ENCODE measurements at regions not wholly inside any gene's neighbourhood (a gene's known extent, or its start where the extent isn't known, plus 50 kb on each side); places are given as distances from the start of the nearest gene placed in this dataset.
"Not testable (repeated sequence)": the region's sequence is repeated elsewhere in the genome, so short reads cannot be mapped to it uniquely, and the experiment has no call there.

GRCh38 chr3:105285653-105286241, 81.0 kb upstream of the ALCAM start:
- Histone ChIP-seq H3K9me3 (ENCODE audit: control insufficient read depth in 4 of 4, insufficient read depth in 3 of 4, low read length in 3 of 4) (no peaks in the 10 kb centered on the region), H3K27me3 (ENCODE audit: control insufficient read depth in 3 of 3, insufficient read depth in 3 of 3, low read length in 2 of 3) (no peaks in the 10 kb centered on the region), H3K9ac (ENCODE audit: insufficient read depth in 1 of 2, low read length in 2 of 2) (no peak overlapping the region), H3K27ac (ENCODE audit: low read depth in 1 of 2, low read length in 1 of 2) (no peak overlapping the region), H3K4me3 (no peak overlapping the region), H3K4me1 (ENCODE audit: control insufficient read depth in 5 of 5, insufficient read depth in 5 of 5, low read length in 5 of 5) (no peaks in the 10 kb centered on the region), H3K36me3 (ENCODE audit: control insufficient read depth in 4 of 4, insufficient read depth in 4 of 4, low read length in 4 of 4) (no peaks in the 10 kb centered on the region)
- no peak for DNase-seq
- TF ChIP-seq CTCF (IDR thresholded peaks at IDR 0.05; ENCODE audit: control extremely low read depth, extremely low read depth) = no peak
- ATAC-seq (ENCODE audit: insufficient read depth, low FRiP score) = no peak
- 88 to 93% methylated on average over 1 of the region's 1 CpG for WGBS, 2 donors

- no peak overlapping the region for H3K9ac ChIP-seq (ENCODE audit: insufficient read depth in 1 of 2, low read length in 2 of 2)
- H3K4me1 ChIP-seq (ENCODE audit: control insufficient read depth in 5 of 5, insufficient read depth in 5 of 5, low read length in 5 of 5) = no peaks in the 10 kb centered on the region
- H3K27ac ChIP-seq (ENCODE audit: low read depth in 1 of 2, low read length in 1 of 2) = no peak overlapping the region
- H3K4me3 ChIP-seq = no peak overlapping the region
- DNase-seq (no peak), ATAC-seq (ENCODE audit: insufficient read depth, low FRiP score) (no peak)
- no peak for TF ChIP-seq CTCF (IDR thresholded peaks at IDR 0.05; ENCODE audit: control extremely low read depth, extremely low read depth)
- WGBS, 2 donors = 80 to 86% methylated on average over 1 of the region's 1 CpG
- no peaks in the 10 kb centered on the region for H3K36me3 ChIP-seq (ENCODE audit: control insufficient read depth in 4 of 4, insufficient read depth in 4 of 4, low read length in 4 of 4)
- no peaks in the 10 kb centered on the region for H3K9me3 ChIP-seq (ENCODE audit: control insufficient read depth in 4 of 4, insufficient read depth in 3 of 4, low read length in 3 of 4)
- no peaks in the 10 kb centered on the region for H3K27me3 ChIP-seq (ENCODE audit: control insufficient read depth in 3 of 3, insufficient read depth in 3 of 3, low read length in 2 of 3)
Observed at GRCh38 chr3:105293441-105293840, 73.3 kb upstream of the ALCAM start.

GRCh38 chr3:105296182-105296822, 70.4 kb upstream of the ALCAM start:
- not testable (repeated sequence) for H3K27ac ChIP-seq (ENCODE audit: low read depth in 1 of 2, low read length in 1 of 2); H3K9me3 ChIP-seq (ENCODE audit: control insufficient read depth in 4 of 4, insufficient read depth in 3 of 4, low read length in 3 of 4); H3K36me3 ChIP-seq (ENCODE audit: control insufficient read depth in 4 of 4, insufficient read depth in 4 of 4, low read length in 4 of 4); ATAC-seq (ENCODE audit: insufficient read depth, low FRiP score); H3K4me1 ChIP-seq (ENCODE audit: control insufficient read depth in 5 of 5, insufficient read depth in 5 of 5, low read length in 5 of 5); DNase-seq; H3K4me3 ChIP-seq; H3K9ac ChIP-seq (ENCODE audit: insufficient read depth in 1 of 2, low read length in 2 of 2); H3K27me3 ChIP-seq (ENCODE audit: control insufficient read depth in 3 of 3, insufficient read depth in 3 of 3, low read length in 2 of 3)
- 87 to 93% methylated on average over 22 to 28 of the region's 28 CpGs for WGBS, 2 donors

GRCh38 chr3:105304487-105304886, 62.2 kb upstream of the ALCAM start:
- DNase-seq = no peak
- no peak for TF ChIP-seq CTCF (IDR thresholded peaks at IDR 0.05; ENCODE audit: control extremely low read depth, extremely low read depth)
- Histone ChIP-seq H3K4me3 (no peak overlapping the region), H3K9me3 (ENCODE audit: control insufficient read depth in 4 of 4, insufficient read depth in 3 of 4, low read length in 3 of 4) (peaks cover 0 to 4% (median 1%) of the 10 kb centered on the region in 4 donors), H3K27me3 (ENCODE audit: control insufficient read depth in 3 of 3, insufficient read depth in 3 of 3, low read length in 2 of 3) (no peaks in the 10 kb centered on the region), H3K4me1 (ENCODE audit: control insufficient read depth in 5 of 5, insufficient read depth in 5 of 5, low read length in 5 of 5) (no peaks in the 10 kb centered on the region), H3K36me3 (ENCODE audit: control insufficient read depth in 4 of 4, insufficient read depth in 4 of 4, low read length in 4 of 4) (no peaks in the 10 kb centered on the region), H3K9ac (ENCODE audit: insufficient read depth in 1 of 2, low read length in 2 of 2) (no peak overlapping the region), H3K27ac (ENCODE audit: low read depth in 1 of 2, low read length in 1 of 2) (no peak overlapping the region)
- no peak for ATAC-seq (ENCODE audit: insufficient read depth, low FRiP score)
- 80 to 95% methylated on average over 1 of the region's 1 CpG for WGBS, 2 donors

All from lung (tissue), 11 donors.